ENCODE measurements at regions not wholly inside any gene's neighbourhood (a gene's known extent, or its start where the extent isn't known, plus 50 kb on each side); places are given as distances from the start of the nearest gene placed in this dataset.

- Histone ChIP-seq H3K4me3 (no peak overlapping the region), H3K4me1 (ENCODE audit: control insufficient read depth in 1 of 2, low read depth in 2 of 2) (no peaks in the 10 kb centered on the region), H3K27ac (no peak overlapping the region), H3K9me3 (no peaks in the 10 kb centered on the region), H3K27me3 (replicated peaks; ENCODE audit: insufficient read depth) (no peaks in the 10 kb centered on the region), H3K36me3 (no peaks in the 10 kb centered on the region)
- no peak for DNase-seq (ENCODE audit: low spot score)
- TF ChIP-seq CTCF (IDR thresholded peaks at IDR 0.05), result no peak
- no peak for ATAC-seq (ENCODE audit: insufficient number of reproducible peaks, low FRiP score, low read depth)
Observed at GRCh38 chr9:106075960-106076327, 381.6 kb downstream of the TMEM38B start.

GRCh38 chr9:106076711-106077110 is 382.4 kb downstream of the TMEM38B start:
- no peaks in the 10 kb centered on the region for H3K4me1 ChIP-seq (ENCODE audit: control insufficient read depth in 1 of 2, low read depth in 2 of 2)
- H3K27me3 ChIP-seq (replicated peaks; ENCODE audit: insufficient read depth), result no peaks in the 10 kb centered on the region
- no peak overlapping the region for H3K27ac ChIP-seq
- ATAC-seq (ENCODE audit: insufficient number of reproducible peaks, low FRiP score, low read depth), result no peak
- H3K36me3 ChIP-seq, result no peaks in the 10 kb centered on the region
- H3K4me3 ChIP-seq, result no peak overlapping the region
- no peak for DNase-seq (ENCODE audit: low spot score)
- TF ChIP-seq CTCF (IDR thresholded peaks at IDR 0.05), result no peak
- no peaks in the 10 kb centered on the region for H3K9me3 ChIP-seq

- Histone ChIP-seq H3K27ac (no peak overlapping the region), H3K36me3 (no peaks in the 10 kb centered on the region), H3K27me3 (replicated peaks; ENCODE audit: insufficient read depth) (no peaks in the 10 kb centered on the region), H3K4me1 (ENCODE audit: control insufficient read depth in 1 of 2, low read depth in 2 of 2) (no peaks in the 10 kb centered on the region), H3K9me3 (no peaks in the 10 kb centered on the region), H3K4me3 (no peak overlapping the region)
- DNase-seq (ENCODE audit: low spot score) (no peak), ATAC-seq (ENCODE audit: insufficient number of reproducible peaks, low FRiP score, low read depth) (no peak)
- no peak for TF ChIP-seq CTCF (IDR thresholded peaks at IDR 0.05)
Observed at GRCh38 chr9:106077731-106078130, 383.4 kb downstream of the TMEM38B start.

DNA sequence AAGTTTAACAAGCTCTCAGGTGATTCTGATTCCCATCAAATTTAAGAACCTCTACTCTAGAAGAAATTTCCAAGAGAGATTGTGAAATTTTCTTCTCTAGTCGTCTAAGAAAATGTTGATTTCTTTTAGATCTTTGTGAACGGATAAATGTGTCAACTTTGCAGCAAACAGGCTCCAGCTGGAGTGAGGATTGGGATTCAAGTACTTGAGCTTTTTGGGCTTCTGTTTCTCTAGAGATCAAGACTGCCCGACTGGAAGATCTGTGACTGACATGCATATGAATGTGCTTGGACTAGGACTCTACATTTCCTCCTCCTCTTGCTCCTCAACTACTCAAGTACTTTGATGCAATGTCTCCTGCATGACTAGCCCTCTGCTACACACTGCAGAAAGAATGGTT is 388.3 kb downstream of the TMEM38B start:
- TF ChIP-seq CTCF (IDR thresholded peaks at IDR 0.05), result no peak
- ATAC-seq (ENCODE audit: insufficient number of reproducible peaks, low FRiP score, low read depth), result no peak
- no peak overlapping the region for H3K27ac ChIP-seq

GRCh38 chr9:106084702-106085101 is 390.4 kb downstream of the TMEM38B start:
- TF ChIP-seq CTCF (IDR thresholded peaks at IDR 0.05), result no peak
- Histone ChIP-seq H3K4me3 (no peak overlapping the region), H3K27ac (no peak overlapping the region), H3K4me1 (ENCODE audit: control insufficient read depth in 1 of 2, low read depth in 2 of 2) (no peaks in the 10 kb centered on the region), H3K27me3 (replicated peaks; ENCODE audit: insufficient read depth) (no peaks in the 10 kb centered on the region), H3K9me3 (no peaks in the 10 kb centered on the region), H3K36me3 (no peaks in the 10 kb centered on the region)
- DNase-seq (ENCODE audit: low spot score) (no peak), ATAC-seq (ENCODE audit: insufficient number of reproducible peaks, low FRiP score, low read depth) (no peak)

More for the DNA sequence above, 388.3 kb downstream of the TMEM38B start:
- DNase-seq (ENCODE audit: low spot score), result no peak
- H3K4me1 ChIP-seq (ENCODE audit: control insufficient read depth in 1 of 2, low read depth in 2 of 2), result no peaks in the 10 kb centered on the region
- no peaks in the 10 kb centered on the region for H3K36me3 ChIP-seq
- no peaks in the 10 kb centered on the region for H3K9me3 ChIP-seq
- no peaks in the 10 kb centered on the region for H3K27me3 ChIP-seq (replicated peaks; ENCODE audit: insufficient read depth)
- H3K4me3 ChIP-seq, result no peak overlapping the region
